Esophagus (tissue), 2 donors: ENCODE measurements at regions not wholly inside any gene's neighbourhood (a gene's known extent, or its start where the extent isn't known, plus 50 kb on each side); places are given as distances from the start of the nearest gene placed in this dataset.

Experiments
- H3K27ac ChIP-seq, 2 donors: one replicate each; pipeline ENCODE4 v1.5.1; 2013; ENCODE audit warnings: low read depth in 2 of 2, mild to moderate bottlenecking in 2 of 2, inconsistent platforms in 1 of 2, low read length in 1 of 2, moderate library complexity in 1 of 2
- H3K27me3 ChIP-seq, 2 donors: one replicate each; pipeline ENCODE4 v1.6.1; 2013; ENCODE audit warnings: low read length in 2 of 2, control low read depth in 1 of 2, mild to moderate bottlenecking in 1 of 2; ENCODE audit not compliant: insufficient read depth in 2 of 2, control insufficient read depth in 1 of 2
- H3K36me3 ChIP-seq, 2 donors: one replicate each; pipeline ENCODE4 v1.6.1; 2013; ENCODE audit warnings: low read length in 1 of 2; ENCODE audit not compliant: control insufficient read depth in 2 of 2, insufficient read depth in 2 of 2
- H3K4me1 ChIP-seq, 2 donors: one replicate each; pipeline ENCODE4 v1.6.1; 2013; ENCODE audit warnings: low read length in 1 of 2; ENCODE audit not compliant: control insufficient read depth in 2 of 2, insufficient read depth in 2 of 2
- H3K4me3 ChIP-seq, 2 donors: one replicate each; pipeline ENCODE4 v1.5.1; 2013; ENCODE audit warnings: low read length in 2 of 2, mild to moderate bottlenecking in 2 of 2, low read depth in 1 of 2, moderate library complexity in 1 of 2
- H3K9me3 ChIP-seq, 2 donors: one replicate each; pipeline ENCODE4 v1.6.1; 2013; ENCODE audit warnings: mild to moderate bottlenecking in 2 of 2, low read depth in 1 of 2, low read length in 1 of 2, moderate library complexity in 1 of 2; ENCODE audit not compliant: control insufficient read depth in 2 of 2, insufficient read depth in 1 of 2
- WGBS, 2 donors: extraction: QIAGEN DNeasy Blood & Tissue Kit; methylation state at CpG; one replicate each; pipeline ENCODE4 v1.1.7; 2013; 5-methylcytosine and 5-hydroxymethylcytosine counted together
- donor health status: healthy with polysubstance abuse.
- donor health status: Bipolar disorder and iron deficiency.

GRCh38 chr10:61839916-61840315 is 61.6 kb upstream of the ARID5B start:
- 50 to 75% methylated on average over 3 of the region's 3 CpGs for WGBS, 2 donors
- Histone ChIP-seq H3K27me3 (no peaks in the 10 kb centered on the region), H3K4me3 (no peak overlapping the region), H3K9me3 (no peaks in the 10 kb centered on the region), H3K36me3 (no peaks in the 10 kb centered on the region), H3K4me1 (peaks cover under 1 to 2% of the 10 kb centered on the region in 2 donors), H3K27ac (no peak overlapping the region)

DNA sequence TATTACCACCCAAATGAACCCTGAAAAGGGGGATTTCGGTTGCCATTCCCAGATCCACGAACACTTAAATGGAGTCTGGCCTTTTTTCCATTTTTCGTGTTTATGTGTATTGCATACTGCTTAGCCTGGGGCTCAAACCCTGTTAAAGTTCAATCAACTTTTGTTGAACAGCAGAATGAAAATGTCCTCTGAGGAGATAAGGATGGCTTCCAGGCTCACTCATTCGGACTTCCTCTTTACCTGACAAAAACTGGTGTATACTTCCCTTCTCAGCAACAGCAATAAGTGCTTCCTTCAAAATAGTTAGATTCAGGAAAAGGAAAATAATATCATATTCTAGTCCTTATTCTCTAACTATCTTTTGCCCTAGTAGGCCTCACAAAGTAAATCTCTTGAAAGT is 61.1 kb upstream of the ARID5B start:
- Histone ChIP-seq H3K9me3 (no peaks in the 10 kb centered on the region), H3K27ac (no peak overlapping the region), H3K27me3 (no peaks in the 10 kb centered on the region), H3K4me1 (peaks cover 0 to 2% of the 10 kb centered on the region in 2 donors), H3K36me3 (no peaks in the 10 kb centered on the region), H3K4me3 (no peak overlapping the region)
- 83 to 86% methylated on average over 4 of the region's 4 CpGs for WGBS, 2 donors

- no peaks in the 10 kb centered on the region for H3K27me3 ChIP-seq
- no peaks in the 10 kb centered on the region for H3K9me3 ChIP-seq
- H3K4me3 ChIP-seq: no peak overlapping the region
- peaks cover 0 to 2% of the 10 kb centered on the region in 2 donors for H3K4me1 ChIP-seq
- H3K27ac ChIP-seq: peak overlapping the region; percentile 3 to 11
- no peaks in the 10 kb centered on the region for H3K36me3 ChIP-seq
These were observed 60.1 kb upstream of the ARID5B start for GRCh38 chr10:61841338-61841875.

- H3K4me1 ChIP-seq: peaks cover 0 to 2% of the 10 kb centered on the region in 2 donors
- no peak overlapping the region for H3K27ac ChIP-seq
- WGBS, 2 donors: 90 to 96% methylated on average over 4 of the region's 4 CpGs
- H3K36me3 ChIP-seq: no peaks in the 10 kb centered on the region
- H3K9me3 ChIP-seq: no peaks in the 10 kb centered on the region
- H3K4me3 ChIP-seq: no peak overlapping the region
- no peaks in the 10 kb centered on the region for H3K27me3 ChIP-seq
These were observed 58.6 kb upstream of the ARID5B start for GRCh38 chr10:61842755-61843497.

DNA sequence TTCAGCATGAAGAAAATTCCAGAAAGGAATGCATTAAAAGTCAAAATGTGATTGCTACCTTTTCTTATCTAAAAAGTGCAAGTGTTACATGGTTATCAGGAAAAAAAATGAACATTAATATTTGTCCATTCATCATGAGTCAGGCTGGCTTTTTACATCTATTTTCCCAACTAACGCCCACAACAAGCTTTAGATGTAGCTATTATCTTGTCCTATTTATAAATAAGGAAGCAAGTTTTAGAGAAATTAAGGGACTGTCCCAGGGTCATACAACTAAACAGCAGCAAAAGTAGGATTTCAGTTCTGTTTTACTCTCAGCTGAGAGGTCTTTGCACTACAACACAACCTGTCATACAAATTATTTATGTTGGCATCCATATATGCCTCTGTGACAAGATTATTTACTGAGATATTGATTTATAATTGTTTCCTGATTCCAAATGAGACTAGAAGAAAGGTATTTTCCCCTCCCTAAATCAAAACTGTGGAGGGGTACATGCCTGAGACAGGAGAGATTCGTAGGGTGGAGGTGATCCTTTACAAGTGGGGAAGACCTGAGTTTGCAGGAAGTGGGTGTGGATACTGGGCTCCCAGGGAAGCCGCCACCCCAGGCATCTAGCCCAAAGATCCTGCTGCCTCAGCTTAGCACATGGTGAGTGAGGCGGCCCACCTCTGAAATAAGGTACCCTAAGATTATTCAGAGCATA is 57.2 kb upstream of the ARID5B start:
- Histone ChIP-seq H3K9me3 (no peaks in the 10 kb centered on the region), H3K27me3 (no peaks in the 10 kb centered on the region), H3K4me3 (no peak overlapping the region), H3K36me3 (no peaks in the 10 kb centered on the region), H3K27ac (no peak overlapping the region), H3K4me1 (peaks cover 0 to 2% of the 10 kb centered on the region in 2 donors)
- 85% methylated on average over 4 of the region's 4 CpGs for WGBS, 2 donors

- H3K4me1 ChIP-seq: peaks cover 0 to 2% of the 10 kb centered on the region in 2 donors
- H3K27me3 ChIP-seq: no peaks in the 10 kb centered on the region
- no peaks in the 10 kb centered on the region for H3K36me3 ChIP-seq
- no peaks in the 10 kb centered on the region for H3K9me3 ChIP-seq
- no peak overlapping the region for H3K27ac ChIP-seq
- H3K4me3 ChIP-seq: no peak overlapping the region
- WGBS, 2 donors: 91 to 98% methylated on average over 2 of the region's 2 CpGs
These were observed 56.1 kb upstream of the ARID5B start for GRCh38 chr10:61845196-61845949.

DNA sequence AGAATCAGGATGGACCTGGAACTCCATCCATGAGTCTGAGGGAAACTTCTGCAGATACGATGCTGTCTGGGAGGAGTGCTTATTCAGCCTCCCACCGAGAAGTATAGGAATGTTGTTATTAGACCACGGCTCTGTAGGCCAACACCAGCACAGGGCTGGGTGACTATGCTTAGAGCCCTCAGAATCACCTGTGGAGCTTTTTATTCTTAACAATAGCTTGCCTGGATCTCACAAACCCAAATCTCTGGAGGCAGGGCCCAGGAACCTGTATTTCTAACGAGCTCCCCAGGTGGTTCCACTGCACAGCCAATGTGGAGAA is 55.6 kb upstream of the ARID5B start:
- no peaks in the 10 kb centered on the region for H3K36me3 ChIP-seq
- peaks cover 0 to 2% of the 10 kb centered on the region in 2 donors for H3K4me1 ChIP-seq
- no peaks in the 10 kb centered on the region for H3K9me3 ChIP-seq
- H3K27me3 ChIP-seq: no peaks in the 10 kb centered on the region
- H3K27ac ChIP-seq: no peak overlapping the region
- WGBS, 2 donors: 85 to 92% methylated on average over 4 of the region's 4 CpGs
- H3K4me3 ChIP-seq: no peak overlapping the region

- H3K27ac ChIP-seq: no peak overlapping the region
- no peak overlapping the region for H3K4me3 ChIP-seq
- H3K36me3 ChIP-seq: no peaks in the 10 kb centered on the region
- no peaks in the 10 kb centered on the region for H3K4me1 ChIP-seq
- WGBS, 2 donors: 88 to 93% methylated on average over 5 of the region's 5 CpGs
- no peaks in the 10 kb centered on the region for H3K27me3 ChIP-seq
- no peaks in the 10 kb centered on the region for H3K9me3 ChIP-seq
These were observed 55.0 kb upstream of the ARID5B start for GRCh38 chr10:61846370-61847031.

GRCh38 chr10:61847087-61847486 is 54.4 kb upstream of the ARID5B start:
- 69 to 74% methylated on average over 2 of the region's 2 CpGs for WGBS, 2 donors
- no peaks in the 10 kb centered on the region for H3K27me3 ChIP-seq
- H3K36me3 ChIP-seq: no peaks in the 10 kb centered on the region
- no peak overlapping the region for H3K27ac ChIP-seq
- no peaks in the 10 kb centered on the region for H3K4me1 ChIP-seq
- H3K9me3 ChIP-seq: no peaks in the 10 kb centered on the region
- H3K4me3 ChIP-seq: no peak overlapping the region
